HEK293 (cell line): ENCODE measurements at regions not wholly inside any gene's neighbourhood (a gene's known extent, or its start where the extent isn't known, plus 50 kb on each side); places are given as distances from the start of the nearest gene placed in this dataset.

Experiments
- CTCF ChIP-seq: fragments of 450-650 bp; formaldehyde crosslinking; IDR thresholded peaks from 2 replicates; pipeline ENCODE4 v1.5.1; 2016; ENCODE audit warnings: missing biosample characterization, missing genetic modification characterization
- PRDM2 ChIP-seq: fragments of 450-650 bp; formaldehyde crosslinking; IDR thresholded peaks from 2 replicates; pipeline ENCODE4 v1.5.1; 2016; ENCODE audit warnings: missing biosample characterization, missing genetic modification characterization, borderline replicate concordance
- ZNF18 ChIP-seq: fragments of 450-650 bp; formaldehyde crosslinking; IDR thresholded peaks from 2 replicates; pipeline ENCODE4 v1.5.1; 2016; ENCODE audit warnings: missing biosample characterization, missing genetic modification characterization
- ZNF214 ChIP-seq: fragments of 450-650 bp; formaldehyde crosslinking; IDR thresholded peaks from 2 replicates; pipeline ENCODE4 v1.5.1; 2017; ENCODE audit warnings: missing biosample characterization, mild to moderate bottlenecking, missing genetic modification characterization, borderline replicate concordance
- ZNF274 ChIP-seq, 2 experiments: fragments of 200-500 bp in 1 of 2; fragments of 450-650 bp in 1 of 2; sonication (Bioruptor generic) in 1 of 2; formaldehyde crosslinking in 1 of 2; IDR thresholded peaks; 2 replicates each; pipeline versions ENCODE4 v1.5.1 to v1.6.1; 2014 to 2016; ENCODE audit warnings: borderline replicate concordance in 1 of 2, inconsistent platforms in 1 of 2, low read length in 1 of 2, missing biosample characterization in 1 of 2, missing genetic modification characterization in 1 of 2
- ZNF354C ChIP-seq: fragments of 450-650 bp; formaldehyde crosslinking; IDR thresholded peaks from 2 replicates; pipeline ENCODE4 v1.5.1; 2016; ENCODE audit warnings: missing biosample characterization, missing genetic modification characterization, low read depth, borderline replicate concordance
- ZNF362 ChIP-seq: fragments of 450-650 bp; formaldehyde crosslinking; IDR thresholded peaks from 2 replicates; pipeline ENCODE4 v1.5.1; 2016; ENCODE audit warnings: missing biosample characterization, missing genetic modification characterization
- ZNF544 ChIP-seq: fragments of 450-650 bp; formaldehyde crosslinking; IDR thresholded peaks from 2 replicates; pipeline ENCODE4 v1.5.0; 2017; ENCODE audit warnings: missing biosample characterization, missing genetic modification characterization
- ZNF610 ChIP-seq: fragments of 450-650 bp; formaldehyde crosslinking; IDR thresholded peaks from 2 replicates; pipeline ENCODE4 v1.5.1; 2016; ENCODE audit warnings: missing biosample characterization, missing genetic modification characterization, borderline replicate concordance
- ZNF776 ChIP-seq: fragments of 450-650 bp; formaldehyde crosslinking; IDR thresholded peaks from 2 replicates; pipeline ENCODE4 v1.5.0; 2017; ENCODE audit warnings: missing biosample characterization, missing genetic modification characterization, borderline replicate concordance

GRCh38 chr11:19597876-19598275 lies 114.8 kb upstream of the NAV2 start:
- TF ChIP-seq ZNF214 (tag by site-specific recombination), result no peak
- TF ChIP-seq ZNF610 (tag by site-specific recombination), result no peak
- TF ChIP-seq CTCF (tag by site-specific recombination), result no peak
- no peak for TF ChIP-seq ZNF776 (tag by site-specific recombination)
- no peak for TF ChIP-seq ZNF274 (IDR thresholded peaks at IDR 0.05; ENCODE audit: low read length)
- TF ChIP-seq ZNF274 (tag by site-specific recombination; IDR thresholded peaks at IDR 0.05; ENCODE audit: borderline replicate concordance), result no peak
- TF ChIP-seq ZNF18 (tag by site-specific recombination), result no peak
- TF ChIP-seq ZNF362, result no peak
- no peak for TF ChIP-seq PRDM2 (tag by site-specific recombination)
- TF ChIP-seq ZNF544 (tag by site-specific recombination), result no peak
- no peak for TF ChIP-seq ZNF354C
